Activated naive CD4-positive, alpha-beta T cell treated with anti-CD3 and anti-CD28 coated beads for 36 hours (primary cell): ENCODE measurements at regions not wholly inside any gene's neighbourhood (a gene's known extent, or its start where the extent isn't known, plus 50 kb on each side); places are given as distances from the start of the nearest gene placed in this dataset.

Source experiments
- CTCF ChIA-PET: fragments of 350-600 bp; sonication (Branson Sonifier 250); formaldehyde crosslinking; loops from one replicate; lab custom pipeline; 2021; ENCODE audit warnings: antibody characterized with exemption; lab: Charles Lee
- DNase-seq: peaks from one replicate; pipeline ENCODE4 v3.0.0-alpha.2; 2020
- H3K27ac Mint-ChIP-seq: one replicate; pipeline ENCODE4 v1.8.0; 2021; ENCODE audit warnings: mild to moderate bottlenecking, mixed read lengths
- H3K27me3 Mint-ChIP-seq: one replicate; pipeline ENCODE4 v1.8.0; 2021; ENCODE audit warnings: low read depth, mixed read lengths
- H3K36me3 Mint-ChIP-seq: one replicate; pipeline ENCODE4 v1.8.0; 2021; ENCODE audit warnings: low read depth, mixed read lengths
- H3K4me1 Mint-ChIP-seq: one replicate; pipeline ENCODE4 v1.8.0; 2021; ENCODE audit warnings: low read depth, mixed read lengths
- H3K4me3 Mint-ChIP-seq: one replicate; pipeline ENCODE4 v1.8.0; 2021; ENCODE audit warnings: mild to moderate bottlenecking, moderate library complexity, mixed read lengths
- H3K9me3 Mint-ChIP-seq: one replicate; pipeline ENCODE4 v1.8.0; 2021; ENCODE audit warnings: mixed read lengths
- intact Hi-C: fragments of 100-400 bp; cut with micrococcal nuclease; formaldehyde crosslinking; loops from one replicate; pipeline ENCODE4 v1.15.1; 2023

GRCh38 chr2:153163055-153163454 lies 315.5 kb downstream of the RPRM start:
- H3K27ac Mint-ChIP-seq = no peak overlapping the region
- H3K9me3 Mint-ChIP-seq = no peaks in the 10 kb centered on the region
- H3K36me3 Mint-ChIP-seq = no peaks in the 10 kb centered on the region
- no peaks in the 10 kb centered on the region for H3K4me1 Mint-ChIP-seq
- intact Hi-C loops = loop anchor here (1.0 to 10.0 kb wide), 3 partner anchors 315 to 1212 kb away; partner anchors contain the start of gene RPRM
- no peak for DNase-seq
- no peak overlapping the region for H3K4me3 Mint-ChIP-seq
- CTCF ChIA-PET = no interaction called here
- peaks cover 3% of the 10 kb centered on the region for H3K27me3 Mint-ChIP-seq

- DNase-seq = no peak
- no peaks in the 10 kb centered on the region for H3K36me3 Mint-ChIP-seq
Observed at GRCh38 chr2:153156743-153157142, 321.8 kb downstream of the RPRM start.

GRCh38 chr2:153152036-153152435 lies 326.5 kb downstream of the RPRM start:
- DNase-seq = no peak
- Mint-ChIP-seq H3K4me3 (no peak overlapping the region), H3K36me3 (no peaks in the 10 kb centered on the region), H3K27me3 (no peaks in the 10 kb centered on the region), H3K9me3 (no peaks in the 10 kb centered on the region), H3K27ac (no peak overlapping the region), H3K4me1 (no peaks in the 10 kb centered on the region)
- CTCF ChIA-PET = no interaction called here
- intact Hi-C loops = no loop called here

More at GRCh38 chr2:153156743-153157142, 321.8 kb downstream of the RPRM start:
- CTCF ChIA-PET = no interaction called here
- Mint-ChIP-seq H3K27me3 (peaks cover 3% of the 10 kb centered on the region), H3K4me3 (no peak overlapping the region), H3K27ac (no peak overlapping the region), H3K4me1 (no peaks in the 10 kb centered on the region), H3K9me3 (no peaks in the 10 kb centered on the region)
- intact Hi-C loops = no loop called here

- no peaks in the 10 kb centered on the region for H3K36me3 Mint-ChIP-seq
- no peaks in the 10 kb centered on the region for H3K4me1 Mint-ChIP-seq
- intact Hi-C loops = no loop called here
- H3K9me3 Mint-ChIP-seq = no peaks in the 10 kb centered on the region
- H3K4me3 Mint-ChIP-seq = no peak overlapping the region
- H3K27me3 Mint-ChIP-seq = no peaks in the 10 kb centered on the region
- CTCF ChIA-PET = no interaction called here
- no peak overlapping the region for H3K27ac Mint-ChIP-seq
- DNase-seq = no peak
Observed at GRCh38 chr2:153145470-153145978, 333.0 kb downstream of the RPRM start.

GRCh38 chr2:153143540-153143939 lies 335.0 kb downstream of the RPRM start:
- intact Hi-C loops = no loop called here
- Mint-ChIP-seq H3K4me1 (no peaks in the 10 kb centered on the region), H3K9me3 (no peaks in the 10 kb centered on the region), H3K27me3 (peaks cover 3% of the 10 kb centered on the region), H3K36me3 (no peaks in the 10 kb centered on the region), H3K4me3 (no peak overlapping the region), H3K27ac (no peak overlapping the region)
- DNase-seq = no peak
- CTCF ChIA-PET = interaction anchor here (0.6 kb wide), 1 partner anchor 199 kb away, joined by 5 read pairs; no protein-coding TSS in a partner anchor

- H3K27me3 Mint-ChIP-seq = peaks cover 5% of the 10 kb centered on the region
- H3K9me3 Mint-ChIP-seq = no peaks in the 10 kb centered on the region
- H3K36me3 Mint-ChIP-seq = no peaks in the 10 kb centered on the region
- CTCF ChIA-PET = no interaction called here
- H3K4me3 Mint-ChIP-seq = no peak overlapping the region
- H3K27ac Mint-ChIP-seq = no peak overlapping the region
- DNase-seq = no peak
- no peaks in the 10 kb centered on the region for H3K4me1 Mint-ChIP-seq
- intact Hi-C loops = no loop called here
Observed at GRCh38 chr2:153140498-153140897, 338.1 kb downstream of the RPRM start.

GRCh38 chr2:153138651-153139375 lies 339.7 kb downstream of the RPRM start:
- intact Hi-C loops = no loop called here
- H3K4me1 Mint-ChIP-seq = no peaks in the 10 kb centered on the region
- H3K36me3 Mint-ChIP-seq = no peaks in the 10 kb centered on the region
- H3K27ac Mint-ChIP-seq = no peak overlapping the region
- H3K4me3 Mint-ChIP-seq = no peak overlapping the region
- no peaks in the 10 kb centered on the region for H3K9me3 Mint-ChIP-seq
- peaks cover 5% of the 10 kb centered on the region for H3K27me3 Mint-ChIP-seq
- no peak for DNase-seq
- CTCF ChIA-PET = no interaction called here

GRCh38 chr2:153136216-153136615 lies 342.3 kb downstream of the RPRM start:
- DNase-seq = no peak
- Mint-ChIP-seq H3K4me3 (no peak overlapping the region), H3K36me3 (no peaks in the 10 kb centered on the region), H3K9me3 (no peaks in the 10 kb centered on the region), H3K27ac (no peak overlapping the region), H3K27me3 (peaks cover 5% of the 10 kb centered on the region), H3K4me1 (no peaks in the 10 kb centered on the region)
- intact Hi-C loops = no loop called here
- CTCF ChIA-PET = no interaction called here

GRCh38 chr2:153134725-153135124 lies 343.8 kb downstream of the RPRM start:
- Mint-ChIP-seq H3K36me3 (no peaks in the 10 kb centered on the region), H3K27ac (no peak overlapping the region), H3K4me3 (no peak overlapping the region), H3K4me1 (no peaks in the 10 kb centered on the region), H3K27me3 (peaks cover 5% of the 10 kb centered on the region), H3K9me3 (no peaks in the 10 kb centered on the region)
- intact Hi-C loops = no loop called here
- CTCF ChIA-PET = no interaction called here
- DNase-seq = no peak

- intact Hi-C loops = no loop called here
- CTCF ChIA-PET = no interaction called here
- no peak overlapping the region for H3K27ac Mint-ChIP-seq
Observed at GRCh38 chr2:153133716-153134115, 344.8 kb downstream of the RPRM start.

GRCh38 chr2:153132418-153132817 lies 346.1 kb downstream of the RPRM start:
- H3K4me3 Mint-ChIP-seq = no peak overlapping the region
- H3K27ac Mint-ChIP-seq = no peak overlapping the region
- peaks cover 2% of the 10 kb centered on the region for H3K27me3 Mint-ChIP-seq
- intact Hi-C loops = no loop called here
- H3K4me1 Mint-ChIP-seq = no peaks in the 10 kb centered on the region
- CTCF ChIA-PET = interaction anchor here (0.6 kb wide), 1 partner anchor 170 kb away, joined by 3 read pairs; no protein-coding TSS in a partner anchor
- no peaks in the 10 kb centered on the region for H3K36me3 Mint-ChIP-seq
- DNase-seq = no peak
- H3K9me3 Mint-ChIP-seq = no peaks in the 10 kb centered on the region

More at GRCh38 chr2:153133716-153134115, 344.8 kb downstream of the RPRM start:
- no peaks in the 10 kb centered on the region for H3K36me3 Mint-ChIP-seq
- no peak overlapping the region for H3K4me3 Mint-ChIP-seq
- no peaks in the 10 kb centered on the region for H3K4me1 Mint-ChIP-seq
- DNase-seq = no peak
- H3K27me3 Mint-ChIP-seq = peaks cover 2% of the 10 kb centered on the region
- no peaks in the 10 kb centered on the region for H3K9me3 Mint-ChIP-seq

- Mint-ChIP-seq H3K27ac (no peak overlapping the region), H3K27me3 (no peaks in the 10 kb centered on the region), H3K4me1 (no peaks in the 10 kb centered on the region), H3K36me3 (no peaks in the 10 kb centered on the region), H3K9me3 (no peaks in the 10 kb centered on the region), H3K4me3 (no peak overlapping the region)
- DNase-seq = no peak
- intact Hi-C loops = no loop called here
- CTCF ChIA-PET = no interaction called here
Observed at GRCh38 chr2:153115141-153115540, 363.4 kb downstream of the RPRM start.

GRCh38 chr2:153110486-153110885 lies 368.1 kb downstream of the RPRM start:
- H3K4me3 Mint-ChIP-seq = no peak overlapping the region
- no peaks in the 10 kb centered on the region for H3K27me3 Mint-ChIP-seq
- intact Hi-C loops = no loop called here
- H3K4me1 Mint-ChIP-seq = no peaks in the 10 kb centered on the region
- no peaks in the 10 kb centered on the region for H3K36me3 Mint-ChIP-seq
- no peaks in the 10 kb centered on the region for H3K9me3 Mint-ChIP-seq
- no peak overlapping the region for H3K27ac Mint-ChIP-seq
- no peak for DNase-seq
- CTCF ChIA-PET = no interaction called here
